RWPE1 (cell line): ENCODE measurements at regions not wholly inside any gene's neighbourhood (a gene's known extent, or its start where the extent isn't known, plus 50 kb on each side); places are given as distances from the start of the nearest gene placed in this dataset.

ENCODE experiments used
- CTCF ChIA-PET: fragments of 350-600 bp; sonication (Branson Sonifier 250); formaldehyde crosslinking; extraction: SDS; loops from one replicate; lab custom pipeline; 2021; lab: Yijun Ruan, JAX
- POLR2A ChIA-PET: fragments of 400-600 bp; formaldehyde crosslinking; extraction: SDS; loops from one replicate; lab custom pipeline; 2020; ENCODE audit warnings: antibody characterized with exemption; ENCODE audit not compliant: low non-redundant PET; lab: Yijun Ruan, JAX
- DNase-seq: peaks from one replicate; pipeline ENCODE4 v3.0.0; 2012; ENCODE audit warnings: low spot score
- H3K27ac ChIP-seq: fragments of 450-650 bp; 2 replicates; pipeline ENCODE4 v1.5.1; 2017
- TF ChIP-seq, protein P1 (sequence below): fragments of 450-650 bp; conservative IDR thresholded peaks from 2 replicates; pipeline ENCODE4 v1.5.1; 2017; ENCODE audit warnings: low read depth, mild to moderate bottlenecking

DNA sequence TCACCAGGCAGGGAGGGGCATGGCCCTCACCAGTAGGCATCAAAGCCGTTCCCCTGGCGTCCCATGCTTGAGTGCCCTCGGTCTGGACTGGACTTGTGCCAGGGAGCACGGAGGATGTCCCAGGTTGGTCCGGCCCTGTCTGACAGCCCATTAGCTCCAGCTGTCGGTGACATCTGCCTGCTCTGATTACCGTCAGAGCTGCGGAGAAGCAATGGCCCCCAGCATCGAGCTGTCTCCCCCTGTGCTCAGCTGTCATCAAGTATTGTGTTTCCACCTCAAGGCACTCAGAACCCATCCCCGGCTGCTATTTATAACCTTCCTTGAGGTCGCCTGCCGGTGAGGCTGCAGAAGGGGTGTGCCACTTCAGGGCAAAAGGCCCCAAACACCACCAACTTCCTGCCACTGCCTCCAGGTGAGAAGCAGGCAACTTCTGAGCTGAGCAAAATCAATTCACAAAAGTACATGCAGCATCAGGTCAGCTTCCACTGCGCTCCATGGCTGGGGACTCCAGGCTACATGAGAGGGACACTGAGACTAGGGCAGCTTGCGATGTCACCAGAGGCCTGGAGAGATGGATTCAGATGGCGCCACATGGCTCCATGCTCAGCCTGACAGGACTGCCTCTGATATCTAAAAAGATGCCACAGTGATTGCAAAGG lies 142.7 kb downstream of the C5orf15 start:
- DNase-seq: no peak
- ChIA-PET CTCF (interaction anchor here (0.5 kb wide), 1 partner anchor 22 kb away, joined by 3 read pairs; no protein-coding TSS in a partner anchor), POLR2A (no interaction called here)
- TF ChIP-seq, protein P1, sequence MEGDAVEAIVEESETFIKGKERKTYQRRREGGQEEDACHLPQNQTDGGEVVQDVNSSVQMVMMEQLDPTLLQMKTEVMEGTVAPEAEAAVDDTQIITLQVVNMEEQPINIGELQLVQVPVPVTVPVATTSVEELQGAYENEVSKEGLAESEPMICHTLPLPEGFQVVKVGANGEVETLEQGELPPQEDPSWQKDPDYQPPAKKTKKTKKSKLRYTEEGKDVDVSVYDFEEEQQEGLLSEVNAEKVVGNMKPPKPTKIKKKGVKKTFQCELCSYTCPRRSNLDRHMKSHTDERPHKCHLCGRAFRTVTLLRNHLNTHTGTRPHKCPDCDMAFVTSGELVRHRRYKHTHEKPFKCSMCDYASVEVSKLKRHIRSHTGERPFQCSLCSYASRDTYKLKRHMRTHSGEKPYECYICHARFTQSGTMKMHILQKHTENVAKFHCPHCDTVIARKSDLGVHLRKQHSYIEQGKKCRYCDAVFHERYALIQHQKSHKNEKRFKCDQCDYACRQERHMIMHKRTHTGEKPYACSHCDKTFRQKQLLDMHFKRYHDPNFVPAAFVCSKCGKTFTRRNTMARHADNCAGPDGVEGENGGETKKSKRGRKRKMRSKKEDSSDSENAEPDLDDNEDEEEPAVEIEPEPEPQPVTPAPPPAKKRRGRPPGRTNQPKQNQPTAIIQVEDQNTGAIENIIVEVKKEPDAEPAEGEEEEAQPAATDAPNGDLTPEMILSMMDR: no peak
- no peak overlapping the region for H3K27ac ChIP-seq

DNA sequence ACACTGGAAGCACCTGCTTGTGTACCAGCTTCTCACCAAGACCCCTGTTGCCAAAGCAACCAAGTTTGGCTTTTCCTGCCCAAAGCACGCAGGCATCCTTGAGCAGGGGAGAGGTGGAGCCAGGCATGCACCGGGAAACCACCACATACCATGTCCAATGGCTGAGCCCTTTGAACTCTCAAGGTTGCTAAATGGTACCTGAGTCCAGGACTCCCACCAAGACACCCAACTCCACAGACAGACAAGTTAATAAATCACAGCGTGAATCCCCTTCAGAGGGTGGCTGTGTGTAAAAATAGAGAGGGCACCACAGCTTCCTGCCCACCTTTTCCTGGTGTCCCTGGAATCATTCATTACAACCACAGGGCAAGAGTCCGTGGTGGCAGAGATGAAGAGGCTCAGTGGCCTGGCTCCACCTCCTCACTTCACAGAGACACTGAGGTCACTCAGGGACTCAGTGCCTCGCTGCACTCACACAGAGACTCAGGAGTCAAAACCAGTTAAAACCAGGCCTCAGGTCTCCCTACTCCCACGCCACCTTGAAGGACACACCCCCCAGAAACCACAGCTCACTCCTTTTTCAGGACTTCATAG lies 143.7 kb downstream of the C5orf15 start:
- no peak overlapping the region for H3K27ac ChIP-seq
- POLR2A ChIA-PET: no interaction called here
- TF ChIP-seq, protein P1: no peak
- no peak for DNase-seq
- CTCF ChIA-PET: no interaction called here

DNA sequence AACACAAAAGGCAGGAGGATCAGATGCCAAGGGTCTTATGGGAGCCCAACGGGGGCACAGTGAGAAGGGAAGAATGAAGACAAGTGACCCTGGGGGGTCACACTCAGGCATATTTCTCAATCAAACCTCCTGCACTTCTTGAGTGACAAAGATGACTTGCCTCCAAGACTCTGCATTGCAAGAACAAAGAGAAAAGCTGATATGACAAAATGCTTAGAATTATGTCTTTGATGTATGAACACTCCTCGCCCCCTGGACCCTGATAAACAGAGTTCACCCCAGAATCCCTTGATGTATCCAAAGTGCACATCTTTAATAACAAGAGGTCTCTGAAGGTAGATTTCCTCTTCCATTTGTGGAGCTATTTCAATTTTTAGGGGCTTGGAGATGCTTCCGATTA lies 146.5 kb downstream of the C5orf15 start:
- H3K27ac ChIP-seq: no peak overlapping the region
- CTCF ChIA-PET: no interaction called here
- no peak for DNase-seq
- TF ChIP-seq, protein P1: no peak
- POLR2A ChIA-PET: no interaction called here

DNA sequence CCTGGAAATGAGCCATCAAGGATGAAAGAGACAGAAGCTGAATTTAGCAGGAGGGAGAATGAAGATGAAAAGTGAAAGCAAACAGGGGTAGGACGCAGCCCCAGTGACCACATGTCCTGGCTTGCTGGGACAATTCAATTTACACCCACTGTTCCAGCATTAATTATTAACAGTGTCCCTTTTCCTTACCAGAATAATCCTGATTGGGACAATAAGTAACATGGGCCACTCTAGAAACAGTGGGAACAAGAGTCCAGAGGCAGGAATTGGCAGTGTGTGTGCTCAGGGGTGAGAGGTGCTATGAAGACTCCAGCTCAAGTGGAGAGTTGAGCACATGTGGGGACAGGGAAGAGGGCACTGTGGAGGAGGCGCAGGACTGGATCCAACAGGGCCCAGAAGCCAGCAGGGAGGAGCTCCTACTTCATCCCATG lies 147.1 kb downstream of the C5orf15 start:
- peak; percentile 42 for DNase-seq
- ChIA-PET POLR2A (no interaction called here), CTCF (interaction anchor here (0.6 kb wide), 1 partner anchor 1171 kb away, joined by 3 read pairs; no protein-coding TSS in a partner anchor)
- H3K27ac ChIP-seq: no peak overlapping the region
- TF ChIP-seq, protein P1: no peak

DNA sequence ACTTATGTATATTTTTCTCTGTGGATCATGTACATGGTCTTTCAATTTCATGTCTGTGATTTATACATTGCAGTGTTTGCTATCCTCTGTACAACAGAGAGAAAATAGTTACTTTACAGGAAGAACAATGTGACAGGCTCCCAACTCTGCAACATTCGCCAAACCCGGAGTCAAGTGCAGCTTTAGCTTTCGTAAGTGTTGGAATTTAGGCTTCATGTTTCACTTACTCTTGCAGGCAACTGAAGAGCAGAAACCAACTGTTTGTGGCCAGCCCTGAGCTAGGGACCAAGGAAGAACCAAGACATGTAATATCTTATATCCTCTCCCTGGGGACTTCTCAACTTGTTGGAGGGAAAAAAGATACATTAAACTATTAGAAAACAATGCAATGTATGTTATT lies 147.9 kb downstream of the C5orf15 start:
- ChIA-PET POLR2A (no interaction called here), CTCF (no interaction called here)
- TF ChIP-seq, protein P1: no peak
- DNase-seq: no peak
- no peak overlapping the region for H3K27ac ChIP-seq

DNA sequence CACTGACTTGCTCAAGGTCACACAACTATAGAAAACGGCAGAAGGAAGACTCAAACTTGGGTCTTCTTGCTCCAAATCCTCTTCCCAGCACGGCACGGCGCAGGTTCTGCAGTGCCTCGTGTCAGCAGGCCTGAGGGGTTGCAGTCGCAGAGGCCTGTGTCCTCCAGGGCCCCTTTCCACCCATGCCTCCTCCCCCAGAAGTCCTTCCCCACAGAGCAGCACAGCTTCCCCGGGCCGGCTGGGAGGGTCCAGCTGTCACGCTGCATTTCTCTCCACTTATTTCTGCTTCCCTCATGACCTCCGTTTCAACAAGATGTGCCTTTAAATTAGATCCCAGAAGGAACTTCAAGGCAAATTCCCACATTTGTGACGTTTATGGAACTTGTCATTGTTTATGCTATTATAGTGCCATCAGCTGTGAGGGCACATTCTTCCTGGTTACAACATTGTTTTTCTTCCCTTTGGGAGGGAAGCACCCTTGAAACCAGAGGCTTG lies 148.4 kb downstream of the C5orf15 start:
- ChIA-PET POLR2A (no interaction called here), CTCF (no interaction called here)
- no peak for DNase-seq
- TF ChIP-seq, protein P1: no peak
- no peak overlapping the region for H3K27ac ChIP-seq
